H1 (cell line): ENCODE measurements at regions not wholly inside any gene's neighbourhood (a gene's known extent, or its start where the extent isn't known, plus 50 kb on each side); places are given as distances from the start of the nearest gene placed in this dataset.

ENCODE experiments used
- CTCF ChIA-PET: fragments of 300-600 bp; sonication (Branson Sonifier 250); formaldehyde crosslinking; loops from one replicate; lab custom pipeline; 2021; ENCODE audit not compliant: partially characterized antibody; lab: Charles Lee
- POLR2A ChIA-PET: fragments of 300-600 bp; sonication (Branson Sonifier 250); formaldehyde crosslinking; loops from one replicate; lab custom pipeline; 2021; ENCODE audit warnings: inconsistent platforms; ENCODE audit not compliant: partially characterized antibody; lab: Charles Lee
- DNase-seq, 2 experiments: peaks; one replicate each; pipeline versions ENCODE4 v3.0.0 to v3.0.0-alpha.2; 2010 to 2022; ENCODE audit warnings: low spot score in 2 of 2, low read depth in 1 of 2, mixed read lengths in 1 of 2
- FAIRE-seq: peaks from 2 replicates; lab custom pipeline; 2011; peaks lifted over from hg19 to GRCh38; lab: Jason Lieb, UNC
- H2AFZ ChIP-seq: 2 replicates; pipeline ENCODE4 v1.8.1; 2012; ENCODE audit warnings: low read length, inconsistent platforms
- H2AK5ac ChIP-seq: 2 replicates; pipeline ENCODE4 v1.6.1; 2013; ENCODE audit warnings: low read depth, low read length
- H2BK120ac ChIP-seq: replicated peaks from 2 replicates; pipeline ENCODE3; 2013; ENCODE audit warnings: low read depth, low read length, inconsistent platforms
- H2BK12ac ChIP-seq: 2 replicates; pipeline ENCODE4 v1.6.1; 2013; ENCODE audit warnings: low read depth, low read length
- H2BK15ac ChIP-seq: 2 replicates; pipeline ENCODE4 v1.6.1; 2013; ENCODE audit warnings: low read length
- H2BK20ac ChIP-seq: 2 replicates; pipeline ENCODE4 v1.6.1; 2013; ENCODE audit warnings: low read length
- H2BK5ac ChIP-seq: 2 replicates; pipeline ENCODE4 v1.6.1; 2013; ENCODE audit warnings: low read depth, low read length
- H3K14ac ChIP-seq: 2 replicates; pipeline ENCODE4 v1.6.1; 2013; ENCODE audit warnings: inconsistent platforms; ENCODE audit not compliant: insufficient read length
- H3K18ac ChIP-seq: 2 replicates; pipeline ENCODE4 v1.6.1; 2013; ENCODE audit warnings: low read length; ENCODE audit errors: extremely low read depth
- H3K23ac ChIP-seq: 2 replicates; pipeline ENCODE4 v1.6.1; 2013; ENCODE audit warnings: inconsistent platforms; ENCODE audit not compliant: insufficient read length
- H3K23me2 ChIP-seq: 2 replicates; pipeline ENCODE4 v1.6.1; 2013; ENCODE audit warnings: low read depth, low read length
- H3K27ac ChIP-seq: 2 replicates; pipeline ENCODE4 v1.6.1; 2011; ENCODE audit warnings: low read depth, low read length, inconsistent platforms
- H3K27me3 ChIP-seq, 4 experiments: replicated peaks in 1 of 4; 1 replicate in 1 of 4; 2 replicates in 3 of 4; pipeline versions ENCODE4 v1.6.1 to v1.8.1; 2011 to 2013; ENCODE audit warnings: low read length in 3 of 4, mild to moderate bottlenecking in 3 of 4, inconsistent platforms in 2 of 4, mixed read lengths in 2 of 4, moderate library complexity in 1 of 4; ENCODE audit not compliant: control insufficient read depth in 3 of 4, insufficient read depth in 3 of 4; ENCODE audit errors: extremely low read depth in 1 of 4
- H3K36me3 ChIP-seq, 4 experiments: 2 replicates each; pipeline versions ENCODE4 v1.6.1 to v1.8.1; 2011 to 2013; ENCODE audit warnings: mild to moderate bottlenecking in 4 of 4, low read length in 3 of 4, moderate library complexity in 2 of 4, control low read depth in 1 of 4, inconsistent platforms in 1 of 4; ENCODE audit not compliant: insufficient read depth in 4 of 4, control insufficient read depth in 2 of 4
- H3K4ac ChIP-seq: replicated peaks from 2 replicates; pipeline ENCODE3; 2013; ENCODE audit warnings: low read length, low read depth, mixed read lengths, inconsistent platforms; ENCODE audit not compliant: insufficient read length
- H3K4me1 ChIP-seq, 4 experiments: replicated peaks in 1 of 4; 1 replicate in 1 of 4; 2 replicates in 3 of 4; pipeline versions ENCODE4 v1.6.1 to v1.8.1; 2011 to 2013; ENCODE audit warnings: low read length in 3 of 4, inconsistent platforms in 2 of 4, mixed read lengths in 1 of 4; ENCODE audit not compliant: insufficient read depth in 4 of 4, control insufficient read depth in 3 of 4
- H3K4me2 ChIP-seq, 2 experiments: 2 replicates each; pipeline versions ENCODE4 v1.6.1 to v1.8.1; 2011 to 2013; ENCODE audit warnings: low read depth in 2 of 2, low read length in 2 of 2, control low read depth in 1 of 2, inconsistent platforms in 1 of 2, mild to moderate bottlenecking in 1 of 2; ENCODE audit not compliant: insufficient read depth in 1 of 2
- H3K4me3 ChIP-seq, 4 experiments: fragments of 200-600, 300-600 bp in 1 of 4; sonication (generic), shearing (Covaris generic), sonication (Bioruptor Twin) in 1 of 4; 2 replicates each; pipeline versions ENCODE4 v1.5.1 to v1.8.1; 2011 to 2016; ENCODE audit warnings: low read length in 4 of 4, low read depth in 3 of 4, control low read depth in 2 of 4, inconsistent platforms in 2 of 4, mild to moderate bottlenecking in 2 of 4, mixed read lengths in 1 of 4, moderate library complexity in 1 of 4; ENCODE audit not compliant: insufficient read depth in 2 of 4; ENCODE audit errors: extremely low read depth in 1 of 4
- H3K56ac ChIP-seq: replicated peaks from 2 replicates; pipeline ENCODE3; 2013; ENCODE audit warnings: low read depth, mild to moderate bottlenecking, mixed read lengths, low read length, inconsistent platforms; ENCODE audit not compliant: insufficient read length
- H3K79me1 ChIP-seq: 2 replicates; pipeline ENCODE4 v1.6.1; 2013; ENCODE audit warnings: low read depth, low read length, control low read depth
- H3K79me2 ChIP-seq, 2 experiments: 2 replicates each; pipeline versions ENCODE4 v1.6.1 to v1.8.1; 2012 to 2013; ENCODE audit warnings: low read length in 2 of 2, mild to moderate bottlenecking in 2 of 2, inconsistent platforms in 1 of 2; ENCODE audit not compliant: insufficient read depth in 2 of 2, control insufficient read depth in 1 of 2
- H3K9ac ChIP-seq, 4 experiments: replicated peaks in 1 of 4; 1 replicate in 1 of 4; 2 replicates in 3 of 4; pipeline versions ENCODE4 v1.6.1 to v1.8.1; 2011 to 2013; ENCODE audit warnings: low read depth in 3 of 4, low read length in 3 of 4, control low read depth in 2 of 4, mild to moderate bottlenecking in 2 of 4, moderate library complexity in 2 of 4, inconsistent platforms in 1 of 4; ENCODE audit errors: extremely low read depth in 1 of 4
- H3K9me3 ChIP-seq, 2 experiments: 2 replicates each; pipeline versions ENCODE4 v1.6.1 to v1.8.1; 2012 to 2013; ENCODE audit warnings: mild to moderate bottlenecking in 2 of 2, moderate library complexity in 2 of 2, control low read depth in 1 of 2, inconsistent platforms in 1 of 2, low read depth in 1 of 2, low read length in 1 of 2, mixed read lengths in 1 of 2; ENCODE audit not compliant: insufficient read depth in 2 of 2
- H4K20me1 ChIP-seq, 2 experiments: replicated peaks in 1 of 2; 2 replicates each; pipeline versions ENCODE3 to v1.8.1; 2011 to 2013; ENCODE audit warnings: inconsistent platforms in 2 of 2, low read length in 2 of 2, mild to moderate bottlenecking in 1 of 2; ENCODE audit not compliant: insufficient read depth in 2 of 2, control insufficient read depth in 1 of 2
- H4K5ac ChIP-seq: 2 replicates; pipeline ENCODE4 v1.6.1; 2013; ENCODE audit warnings: low read length, low read depth, mixed read lengths, inconsistent platforms; ENCODE audit not compliant: insufficient read length
- H4K8ac ChIP-seq: 2 replicates; pipeline ENCODE4 v1.8.0; 2013; ENCODE audit warnings: mild to moderate bottlenecking, moderate library complexity, low read length, inconsistent platforms; ENCODE audit not compliant: insufficient read depth; ENCODE audit errors: extremely low read depth
- H4K91ac ChIP-seq: replicated peaks from 2 replicates; pipeline ENCODE3; 2013; ENCODE audit warnings: low read length, mixed read lengths, inconsistent platforms; ENCODE audit not compliant: insufficient read length
- BACH1 ChIP-seq: IDR thresholded peaks from 2 replicates; pipeline ENCODE4 v1.6.1; 2012; ENCODE audit warnings: low read length, improper control_type of control experiment
- CEBPB ChIP-seq: IDR thresholded peaks from 2 replicates; pipeline ENCODE4 v1.6.1; 2012; ENCODE audit warnings: low read depth, low read length
- CHD2 ChIP-seq: IDR thresholded peaks from 2 replicates; pipeline ENCODE4 v1.6.1; 2012; ENCODE audit warnings: low read length, improper control_type of control experiment
- EZH2 ChIP-seq: fragments of 200-600 bp; sonication (generic); IDR thresholded peaks from 2 replicates; pipeline ENCODE4 v1.7.1; 2012; ENCODE audit warnings: low read depth, mild to moderate bottlenecking, moderate library complexity, low read length, inconsistent platforms; ENCODE audit not compliant: severe bottlenecking
- KDM5A ChIP-seq: fragments of 200-600 bp; IDR thresholded peaks from 2 replicates; pipeline ENCODE4 v1.7.1; 2012; ENCODE audit warnings: mild to moderate bottlenecking, low read length, inconsistent platforms, mixed read lengths
- POLR2AphosphoS5 ChIP-seq: IDR thresholded peaks from 2 replicates; pipeline ENCODE4 v1.6.1; 2011; ENCODE audit warnings: low read depth, low read length
- RNF2 ChIP-seq: fragments of 200-900, 300-1000 bp; sonication (generic); IDR thresholded peaks from 2 replicates; pipeline ENCODE4 v1.7.1; 2016; ENCODE audit warnings: borderline replicate concordance, low read depth, mild to moderate bottlenecking, antibody characterized with exemption, low read length; ENCODE audit not compliant: poor library complexity, severe bottlenecking; ENCODE audit errors: missing control alignments
- SIN3A ChIP-seq, 2 experiments: IDR thresholded peaks in 1 of 2; conservative IDR thresholded peaks in 1 of 2; 2 replicates each; pipeline ENCODE4 v1.6.1; 2011 to 2012; ENCODE audit warnings: low read length in 2 of 2, improper control_type of control experiment in 1 of 2, low read depth in 1 of 2, mild to moderate bottlenecking in 1 of 2
- TAF1 ChIP-seq: IDR thresholded peaks from 2 replicates; pipeline ENCODE4 v1.6.1; 2011; ENCODE audit warnings: mild to moderate bottlenecking, low read depth, low read length
- TAF7 ChIP-seq: optimal IDR thresholded peaks from 2 replicates; pipeline ENCODE3; 2011; ENCODE audit warnings: low read depth, mild to moderate bottlenecking, inconsistent platforms, low read length, moderate library complexity, borderline replicate concordance
- WGBS, 2 experiments: shearing (Covaris generic) in 1 of 2; methylation state at CpG; one replicate each; pipeline versions ENCODE4 v1.1.6 to v1.1.7; 2013 to 2015; ENCODE audit warnings: low lambda C conversion rate in 2 of 2, mixed read lengths in 2 of 2, inconsistent platforms in 1 of 2, low coverage in 1 of 2, missing lambda C conversion rate in 1 of 2; ENCODE audit not compliant: insufficient replicate concordance in 2 of 2, insufficient coverage in 1 of 2, insufficient read length in 1 of 2; ENCODE audit errors: extremely low coverage in 1 of 2, missing lambda C conversion rate in 1 of 2; 5-methylcytosine and 5-hydroxymethylcytosine counted together

DNA sequence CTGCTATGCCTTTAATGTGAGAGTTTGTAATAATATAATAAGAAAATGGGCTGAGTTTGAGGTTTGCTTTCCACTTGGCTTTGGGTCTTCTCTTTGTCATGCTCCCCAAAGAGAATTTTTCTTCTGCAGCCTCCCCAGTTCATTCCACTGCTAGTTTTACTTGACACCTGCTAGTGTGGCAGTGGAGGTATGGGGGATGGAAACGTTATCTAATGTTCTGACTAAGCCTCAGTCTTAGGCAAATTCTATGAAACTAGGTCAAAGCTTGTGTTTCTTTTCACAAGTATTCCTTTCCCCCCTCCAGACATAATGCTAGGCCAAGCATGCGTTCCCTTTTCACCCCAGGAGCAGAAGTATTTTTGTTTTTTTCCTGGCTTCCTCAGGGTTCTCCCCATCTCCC lies 67.5 kb downstream of the PPP1R2C start:
- Histone ChIP-seq H2BK12ac (no peak overlapping the region), H3K4me2 (no peak overlapping the region), H4K20me1 (no peaks in the 10 kb centered on the region), H4K8ac (no peak overlapping the region), H2BK15ac (no peak overlapping the region), H3K79me1 (no peaks in the 10 kb centered on the region), H3K23ac (no peak overlapping the region), H2AK5ac (no peak overlapping the region), H4K91ac (no peak overlapping the region), H2BK5ac (no peak overlapping the region), H2BK20ac (no peak overlapping the region), H3K23me2 (no peaks in the 10 kb centered on the region), H3K18ac (no peak overlapping the region), H3K4me1 (peaks cover 0 to 3% (median 0%) of the 10 kb centered on the region in 4 experiments; a peak in 1 of 7 replicates), H3K4ac (no peak overlapping the region), H3K79me2 (no peaks in the 10 kb centered on the region), H2AFZ (no peak overlapping the region), H3K27ac (no peak overlapping the region), H3K4me3 (no peak overlapping the region), H3K36me3 (no peaks in the 10 kb centered on the region), H3K56ac (no peak overlapping the region), H3K9me3 (no peaks in the 10 kb centered on the region), H3K9ac (no peak overlapping the region), H3K14ac (no peak overlapping the region), H4K5ac (no peak overlapping the region), H2BK120ac (no peak overlapping the region), H3K27me3 (no peaks in the 10 kb centered on the region)
- ChIA-PET CTCF (no interaction called here), POLR2A (no interaction called here)
- FAIRE-seq (no peak), DNase-seq (no peak)
- WGBS, 2 experiments: 71% methylated on average over 2 of the region's 2 CpGs; no CpG with 5 or more reads in 1 of the 2 experiments
- no peak for TF ChIP-seq POLR2AphosphoS5
- no peak for TF ChIP-seq CHD2
- no peak for TF ChIP-seq EZH2
- TF ChIP-seq TAF7: no peak
- TF ChIP-seq CEBPB: no peak
- TF ChIP-seq SIN3A (conservative IDR thresholded peaks at IDR 0.05 in 1 of 2, IDR thresholded peaks at IDR 0.05 in 1 of 2; ENCODE audit: low read depth in 1 of 2, low read length in 2 of 2): no peak
- TF ChIP-seq KDM5A: no peak
- no peak for TF ChIP-seq BACH1
- no peak for TF ChIP-seq RNF2
- TF ChIP-seq TAF1: no peak
